IMR-90 (cell line): ENCODE measurements at regions not wholly inside any gene's neighbourhood (a gene's known extent, or its start where the extent isn't known, plus 50 kb on each side); places are given as distances from the start of the nearest gene placed in this dataset.

Experiments
- MXI1 ChIP-seq: IDR thresholded peaks from 2 replicates; pipeline ENCODE4 v1.6.1; 2012; ENCODE audit warnings: low read depth, mild to moderate bottlenecking, low read length, moderate library complexity, borderline replicate concordance
- POLR2A ChIP-seq: IDR thresholded peaks from 2 replicates; pipeline ENCODE4 v1.6.1; 2012; ENCODE audit warnings: mild to moderate bottlenecking, low read depth, low read length
- TF ChIP-seq, protein P1 (sequence below): conservative IDR thresholded peaks from 2 replicates; pipeline ENCODE4 v1.5.1; 2012; ENCODE audit warnings: mild to moderate bottlenecking, low read depth, low read length, improper control_type of control experiment

GRCh38 chr5:24849210-24849609, 204.4 kb upstream of the CDH10 start:
- TF ChIP-seq MXI1 (no peak), POLR2A (no peak)
- TF ChIP-seq, protein P1, sequence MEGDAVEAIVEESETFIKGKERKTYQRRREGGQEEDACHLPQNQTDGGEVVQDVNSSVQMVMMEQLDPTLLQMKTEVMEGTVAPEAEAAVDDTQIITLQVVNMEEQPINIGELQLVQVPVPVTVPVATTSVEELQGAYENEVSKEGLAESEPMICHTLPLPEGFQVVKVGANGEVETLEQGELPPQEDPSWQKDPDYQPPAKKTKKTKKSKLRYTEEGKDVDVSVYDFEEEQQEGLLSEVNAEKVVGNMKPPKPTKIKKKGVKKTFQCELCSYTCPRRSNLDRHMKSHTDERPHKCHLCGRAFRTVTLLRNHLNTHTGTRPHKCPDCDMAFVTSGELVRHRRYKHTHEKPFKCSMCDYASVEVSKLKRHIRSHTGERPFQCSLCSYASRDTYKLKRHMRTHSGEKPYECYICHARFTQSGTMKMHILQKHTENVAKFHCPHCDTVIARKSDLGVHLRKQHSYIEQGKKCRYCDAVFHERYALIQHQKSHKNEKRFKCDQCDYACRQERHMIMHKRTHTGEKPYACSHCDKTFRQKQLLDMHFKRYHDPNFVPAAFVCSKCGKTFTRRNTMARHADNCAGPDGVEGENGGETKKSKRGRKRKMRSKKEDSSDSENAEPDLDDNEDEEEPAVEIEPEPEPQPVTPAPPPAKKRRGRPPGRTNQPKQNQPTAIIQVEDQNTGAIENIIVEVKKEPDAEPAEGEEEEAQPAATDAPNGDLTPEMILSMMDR: no peak
